HepG2 (cell line): ENCODE measurements at regions not wholly inside any gene's neighbourhood (a gene's known extent, or its start where the extent isn't known, plus 50 kb on each side); places are given as distances from the start of the nearest gene placed in this dataset.

Experiments used
- ARID4A ChIP-seq: sonication (generic); formaldehyde crosslinking; IDR thresholded peaks from 2 replicates; pipeline ENCODE4 v1.5.0; 2020; ENCODE audit warnings: mild to moderate bottlenecking, missing genetic modification reagents, borderline replicate concordance
- ATF4 ChIP-seq, 2 experiments: fragments of 450-650 bp in 1 of 2; sonication (generic) in 1 of 2; formaldehyde crosslinking; IDR thresholded peaks; 2 replicates each; pipeline versions ENCODE4 v1.5.0 to v1.8.0; 2020 to 2022; ENCODE audit warnings: mild to moderate bottlenecking in 1 of 2, missing genetic modification reagents in 1 of 2
- ATRX ChIP-seq: sonication (generic); formaldehyde crosslinking; IDR thresholded peaks from 2 replicates; pipeline ENCODE4 v1.4.0; 2020; ENCODE audit warnings: missing genetic modification reagents, borderline replicate concordance
- CTCF ChIP-seq: sonication (generic); formaldehyde crosslinking; IDR thresholded peaks from 2 replicates; pipeline ENCODE4 v1.5.0; 2020; ENCODE audit warnings: mild to moderate bottlenecking, missing genetic modification reagents, moderate library complexity
- HOXA5 ChIP-seq: sonication (generic); formaldehyde crosslinking; IDR thresholded peaks from 2 replicates; pipeline ENCODE4 v1.4.0; 2020; ENCODE audit warnings: missing genetic modification reagents
- NR2F6 ChIP-seq, 2 experiments: IDR thresholded peaks; 2 replicates each; pipeline ENCODE4 v1.6.1; 2016; ENCODE audit warnings: antibody characterized with exemption in 1 of 2, mild to moderate bottlenecking in 1 of 2
- PITX1 ChIP-seq: sonication (generic); formaldehyde crosslinking; IDR thresholded peaks from 2 replicates; pipeline ENCODE4 v1.5.1; 2020; ENCODE audit warnings: mild to moderate bottlenecking, missing genetic modification reagents
- SETDB1 ChIP-seq: sonication (generic); formaldehyde crosslinking; IDR thresholded peaks from 2 replicates; pipeline ENCODE4 v1.5.1; 2020; ENCODE audit warnings: missing genetic modification reagents, mild to moderate bottlenecking, borderline replicate concordance
- STAT6 ChIP-seq: sonication (generic); formaldehyde crosslinking; IDR thresholded peaks from 2 replicates; pipeline ENCODE4 v1.4.0; 2020; ENCODE audit warnings: missing genetic modification reagents, mild to moderate bottlenecking, borderline replicate concordance
- THAP11 ChIP-seq: IDR thresholded peaks from 2 replicates; pipeline ENCODE4 v1.6.1; 2016; ENCODE audit warnings: missing biosample characterization, missing genetic modification reagents
- ZNF143 ChIP-seq: sonication (generic); formaldehyde crosslinking; IDR thresholded peaks from 2 replicates; pipeline ENCODE4 v1.4.0; 2020; ENCODE audit warnings: missing genetic modification reagents
- ZNF292 ChIP-seq: sonication (generic); formaldehyde crosslinking; IDR thresholded peaks from 2 replicates; pipeline ENCODE4 v1.8.1; 2022; ENCODE audit warnings: mild to moderate bottlenecking, low read depth, missing genetic modification reagents, borderline replicate concordance
- ZNF3 ChIP-seq: IDR thresholded peaks from 2 replicates; pipeline ENCODE4 v1.7.0; 2017; ENCODE audit warnings: inconsistent platforms
- ZNF597 ChIP-seq: sonication (generic); formaldehyde crosslinking; IDR thresholded peaks from 2 replicates; pipeline ENCODE4 v1.5.0; 2020; ENCODE audit warnings: missing genetic modification reagents
- ZNF7 ChIP-seq: IDR thresholded peaks from 2 replicates; pipeline ENCODE4 v1.6.1; 2016; ENCODE audit warnings: missing biosample characterization, missing genetic modification reagents
- ZNF782 ChIP-seq: sonication (generic); formaldehyde crosslinking; IDR thresholded peaks from 2 replicates; pipeline ENCODE4 v1.4.0; 2020; ENCODE audit warnings: missing genetic modification reagents, mild to moderate bottlenecking, borderline replicate concordance

DNA sequence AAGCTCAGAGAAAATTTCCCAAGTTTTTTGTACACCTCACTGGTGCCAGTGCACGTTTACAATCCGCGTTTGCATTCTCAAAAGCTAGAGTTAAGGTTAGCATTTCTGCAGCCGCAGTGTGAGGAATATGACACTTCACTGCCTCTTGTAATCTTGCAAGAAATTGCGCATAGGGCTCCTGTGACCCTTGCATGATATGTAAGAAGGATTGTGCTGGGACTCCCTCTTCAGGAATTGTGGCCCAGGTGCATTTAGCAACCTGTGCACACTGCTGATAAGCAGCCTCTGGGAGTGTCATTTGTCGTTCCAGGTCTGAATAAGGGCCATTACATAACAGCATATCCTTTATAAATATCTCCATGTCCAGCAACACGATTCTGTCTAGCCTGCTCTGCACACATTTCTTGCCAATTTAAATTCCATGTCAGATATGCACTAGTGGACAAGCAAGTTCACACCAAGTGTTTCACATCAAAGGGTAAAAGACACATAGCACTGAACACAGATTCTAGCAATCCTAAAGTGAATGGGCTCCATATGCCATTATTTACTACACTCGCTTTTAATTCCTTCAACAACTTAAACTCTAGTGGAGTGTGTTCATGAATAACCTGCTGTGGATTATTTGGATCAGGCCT lies 69.2 kb upstream of the INCENP start (continued):
- TF ChIP-seq ZNF292 (CRISPR knock-in tag) (no peak), THAP11 (peak; percentile 36; the same call in 1 of the 2 replicates), CTCF (CRISPR knock-in tag) (peak; percentile 91), ATRX (CRISPR knock-in tag) (no peak), ATF4 (CRISPR knock-in tag; IDR thresholded peaks at IDR 0.05) (peak in 1 of 2 experiments; percentile 98; a peak in 2 of 4 replicates), ZNF782 (CRISPR knock-in tag) (no peak), NR2F6 (IDR thresholded peaks at IDR 0.05) (peak; percentile 42), NR2F6 (CRISPR knock-in tag; IDR thresholded peaks at IDR 0.05) (peak; percentile 38; the same call in 1 of the 2 replicates), PITX1 (CRISPR knock-in tag) (no peak), ZNF7 (CRISPR knock-in tag) (no peak), ZNF597 (CRISPR knock-in tag) (no peak), ZNF3 (0 out of 2 replicates have a peak, but pooled peaks have one; percentile 26), SETDB1 (CRISPR knock-in tag) (no peak), STAT6 (CRISPR knock-in tag) (no peak), HOXA5 (0 out of 2 replicates have a peak, but pooled peaks have one; percentile 31), ZNF143 (CRISPR knock-in tag) (no peak), ARID4A (CRISPR knock-in tag) (peak; percentile 35; the same call in 1 of the 2 replicates)
